GM10266 (cell line): ENCODE measurements at regions not wholly inside any gene's neighbourhood (a gene's known extent, or its start where the extent isn't known, plus 50 kb on each side); places are given as distances from the start of the nearest gene placed in this dataset.

ENCODE experiments used
- DNase-seq: peaks from one replicate; pipeline ENCODE4 v3.0.0; 2012; ENCODE audit errors: extremely low spot score
- TF ChIP-seq, protein P1 (sequence below): IDR thresholded peaks from 2 replicates; pipeline ENCODE4 v1.5.1; 2012; ENCODE audit warnings: mild to moderate bottlenecking, low read depth; ENCODE audit not compliant: control insufficient read depth, insufficient read depth; ENCODE audit errors: missing control alignments

DNA sequence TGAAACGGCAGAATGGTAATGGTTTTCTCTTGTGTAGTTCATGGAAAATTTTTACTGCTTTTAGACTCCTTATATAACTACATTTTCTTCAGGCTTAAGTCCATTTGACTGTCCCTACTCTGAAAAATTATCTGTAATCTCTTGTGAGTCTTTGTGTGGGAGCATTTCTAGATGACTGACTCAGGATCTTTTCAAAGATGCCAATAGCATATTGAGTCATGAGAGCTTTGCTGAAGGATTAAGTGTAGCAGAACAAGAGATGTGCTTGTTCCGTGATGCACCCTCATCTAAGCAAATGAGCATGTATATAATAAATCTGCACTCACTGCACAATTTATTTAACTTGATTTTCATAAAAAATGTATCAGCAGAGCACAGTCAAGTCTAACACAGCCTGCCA lies 298.7 kb upstream of the CDH6 start:
- DNase-seq, result no peak
- TF ChIP-seq, protein P1, sequence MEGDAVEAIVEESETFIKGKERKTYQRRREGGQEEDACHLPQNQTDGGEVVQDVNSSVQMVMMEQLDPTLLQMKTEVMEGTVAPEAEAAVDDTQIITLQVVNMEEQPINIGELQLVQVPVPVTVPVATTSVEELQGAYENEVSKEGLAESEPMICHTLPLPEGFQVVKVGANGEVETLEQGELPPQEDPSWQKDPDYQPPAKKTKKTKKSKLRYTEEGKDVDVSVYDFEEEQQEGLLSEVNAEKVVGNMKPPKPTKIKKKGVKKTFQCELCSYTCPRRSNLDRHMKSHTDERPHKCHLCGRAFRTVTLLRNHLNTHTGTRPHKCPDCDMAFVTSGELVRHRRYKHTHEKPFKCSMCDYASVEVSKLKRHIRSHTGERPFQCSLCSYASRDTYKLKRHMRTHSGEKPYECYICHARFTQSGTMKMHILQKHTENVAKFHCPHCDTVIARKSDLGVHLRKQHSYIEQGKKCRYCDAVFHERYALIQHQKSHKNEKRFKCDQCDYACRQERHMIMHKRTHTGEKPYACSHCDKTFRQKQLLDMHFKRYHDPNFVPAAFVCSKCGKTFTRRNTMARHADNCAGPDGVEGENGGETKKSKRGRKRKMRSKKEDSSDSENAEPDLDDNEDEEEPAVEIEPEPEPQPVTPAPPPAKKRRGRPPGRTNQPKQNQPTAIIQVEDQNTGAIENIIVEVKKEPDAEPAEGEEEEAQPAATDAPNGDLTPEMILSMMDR, result no peak

DNA sequence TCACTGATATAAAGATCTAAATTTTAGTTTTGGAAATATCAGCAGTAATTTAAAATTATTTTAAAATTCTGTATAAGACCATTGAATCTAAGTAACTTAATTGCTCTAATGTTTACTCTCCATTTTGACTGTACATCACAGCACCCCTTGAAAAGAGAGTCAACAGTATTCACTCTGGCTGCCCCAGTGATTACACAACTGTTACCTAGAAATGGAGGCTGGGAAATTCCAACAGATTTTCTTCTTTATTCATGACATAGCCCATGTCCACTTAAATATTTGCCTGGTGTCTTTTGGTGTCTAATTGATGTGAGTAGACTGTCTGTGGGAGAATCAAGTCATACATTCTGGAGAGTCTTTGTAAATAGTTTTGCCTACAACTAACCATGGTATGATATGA lies 301.8 kb upstream of the CDH6 start:
- no peak for DNase-seq

DNA sequence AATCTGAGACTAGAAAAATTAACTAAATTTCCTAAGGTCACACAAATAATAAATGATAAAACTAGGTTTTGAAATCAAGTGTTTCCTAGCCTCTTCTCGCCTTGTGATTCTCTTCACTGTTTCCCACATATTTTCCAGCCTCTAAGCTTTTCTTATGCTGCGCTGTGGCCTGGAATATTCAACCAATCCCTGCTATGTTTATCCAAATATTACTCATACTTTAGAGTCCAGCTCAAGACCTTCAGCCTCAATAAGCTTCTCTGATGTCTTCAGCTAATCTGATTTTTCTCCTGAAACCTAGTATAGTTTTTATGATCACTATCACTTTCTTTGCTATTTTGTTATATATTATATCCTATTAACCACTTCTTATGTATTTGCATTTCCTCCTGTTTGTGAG lies 303.1 kb upstream of the CDH6 start:
- no peak for DNase-seq
- TF ChIP-seq, protein P1, result no peak

More for the DNA sequence above, 301.8 kb upstream of the CDH6 start:
- TF ChIP-seq, protein P1, result no peak

DNA sequence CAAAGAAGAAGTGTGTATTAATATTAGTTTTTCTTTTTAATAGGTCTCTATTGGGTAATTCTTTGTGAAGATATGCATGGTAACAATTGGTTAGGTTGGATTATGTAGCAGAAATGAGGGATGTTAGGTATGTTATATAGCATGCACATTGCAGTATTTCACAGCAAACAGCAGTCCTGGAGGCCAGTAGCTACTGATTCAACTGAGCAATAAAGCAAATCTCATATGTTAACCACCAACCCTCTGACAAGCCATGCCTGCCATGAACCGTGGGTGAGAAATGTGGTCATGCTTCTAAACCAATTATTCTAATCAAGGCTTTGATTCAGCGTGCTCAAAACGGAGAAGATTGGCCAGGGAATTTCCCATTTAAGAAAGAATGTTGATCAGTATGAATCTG lies 313.0 kb upstream of the CDH6 start:
- no peak for DNase-seq
- TF ChIP-seq, protein P1, result no peak

GRCh38 chr5:30879887-30880286 lies 313.6 kb upstream of the CDH6 start:
- TF ChIP-seq, protein P1, result no peak

GRCh38 chr5:30878746-30879145 lies 314.7 kb upstream of the CDH6 start:
- no peak for DNase-seq
- TF ChIP-seq, protein P1, result no peak

More at GRCh38 chr5:30879887-30880286, 313.6 kb upstream of the CDH6 start:
- DNase-seq, result no peak

- DNase-seq, result no peak
- TF ChIP-seq, protein P1, result no peak
These were observed 315.2 kb upstream of the CDH6 start for GRCh38 chr5:30878296-30878695.
